Umbilical cord (tissue), 1 donor: ENCODE measurements at regions not wholly inside any gene's neighbourhood (a gene's known extent, or its start where the extent isn't known, plus 50 kb on each side); places are given as distances from the start of the nearest gene placed in this dataset.
"Not testable (repeated sequence)": the region's sequence is repeated elsewhere in the genome, so short reads cannot be mapped to it uniquely, and the experiment has no call there.

ENCODE experiments used
- DNase-seq: peaks from one replicate; pipeline ENCODE4 v3.0.0-alpha.2; 2015; ENCODE audit warnings: low spot score

- DNase-seq, result no peak
These were observed 226.9 kb upstream of the KYNU start for GRCh38 chr2:142650601-142651000.

GRCh38 chr2:142649581-142649980, 227.9 kb upstream of the KYNU start:
- DNase-seq, result no peak

GRCh38 chr2:142642650-142643049, 234.8 kb upstream of the KYNU start:
- no peak for DNase-seq

GRCh38 chr2:142629193-142629592, 248.3 kb upstream of the KYNU start:
- DNase-seq, result no peak

GRCh38 chr2:142621287-142621686, 256.2 kb upstream of the KYNU start:
- no peak for DNase-seq

GRCh38 chr2:142617461-142617860, 260.0 kb upstream of the KYNU start:
- no peak for DNase-seq

GRCh38 chr2:142615876-142616275, 261.6 kb upstream of the KYNU start:
- DNase-seq, result no peak

- DNase-seq, result not testable (repeated sequence)
These were observed 264.3 kb upstream of the KYNU start for GRCh38 chr2:142613193-142613592.

GRCh38 chr2:142605421-142605820, 272.0 kb upstream of the KYNU start:
- no peak for DNase-seq

GRCh38 chr2:142603759-142604158, 273.7 kb upstream of the KYNU start:
- no peak for DNase-seq

GRCh38 chr2:142602418-142602989, 275.0 kb upstream of the KYNU start:
- no peak for DNase-seq

- no peak for DNase-seq
These were observed 275.7 kb upstream of the KYNU start for GRCh38 chr2:142601794-142602193.

GRCh38 chr2:142599504-142599903, 278.0 kb upstream of the KYNU start:
- no peak for DNase-seq

- DNase-seq, result no peak
These were observed 278.6 kb upstream of the KYNU start for GRCh38 chr2:142598846-142599245.

GRCh38 chr2:142596334-142597088, 281.0 kb upstream of the KYNU start:
- DNase-seq, result no peak

- DNase-seq, result no peak
These were observed 282.5 kb upstream of the KYNU start for GRCh38 chr2:142594935-142595334.

- DNase-seq, result no peak
These were observed 285.3 kb upstream of the KYNU start for GRCh38 chr2:142592171-142592570.

- DNase-seq, result peak; percentile 9
These were observed 286.0 kb upstream of the KYNU start for GRCh38 chr2:142591420-142591819.

- DNase-seq, result no peak
These were observed 289.2 kb upstream of the KYNU start for GRCh38 chr2:142588269-142588668.

GRCh38 chr2:142586693-142587580, 290.5 kb upstream of the KYNU start:
- DNase-seq, result no peak

GRCh38 chr2:142585785-142586184, 291.7 kb upstream of the KYNU start:
- no peak for DNase-seq

GRCh38 chr2:142582317-142582716, 295.1 kb upstream of the KYNU start:
- DNase-seq, result no peak

GRCh38 chr2:142581491-142581890, 296.0 kb upstream of the KYNU start:
- no peak for DNase-seq
